RWPE1 (cell line): ENCODE measurements at regions not wholly inside any gene's neighbourhood (a gene's known extent, or its start where the extent isn't known, plus 50 kb on each side); places are given as distances from the start of the nearest gene placed in this dataset.

Experiments used
- CTCF ChIA-PET: fragments of 350-600 bp; sonication (Branson Sonifier 250); formaldehyde crosslinking; extraction: SDS; loops from one replicate; lab custom pipeline; 2021; lab: Yijun Ruan, JAX
- POLR2A ChIA-PET: fragments of 400-600 bp; formaldehyde crosslinking; extraction: SDS; loops from one replicate; lab custom pipeline; 2020; ENCODE audit warnings: antibody characterized with exemption; ENCODE audit not compliant: low non-redundant PET; lab: Yijun Ruan, JAX
- DNase-seq: peaks from one replicate; pipeline ENCODE4 v3.0.0; 2012; ENCODE audit warnings: low spot score
- H3K27ac ChIP-seq: fragments of 450-650 bp; 2 replicates; pipeline ENCODE4 v1.5.1; 2017
- TF ChIP-seq, protein P1 (sequence below): fragments of 450-650 bp; conservative IDR thresholded peaks from 2 replicates; pipeline ENCODE4 v1.5.1; 2017; ENCODE audit warnings: low read depth, mild to moderate bottlenecking

GRCh38 chrX:137297167-137297566 lies 263.4 kb upstream of the GPR101 start:
- no peak for DNase-seq
- ChIA-PET POLR2A (no interaction called here), CTCF (no interaction called here)
- TF ChIP-seq, protein P1, sequence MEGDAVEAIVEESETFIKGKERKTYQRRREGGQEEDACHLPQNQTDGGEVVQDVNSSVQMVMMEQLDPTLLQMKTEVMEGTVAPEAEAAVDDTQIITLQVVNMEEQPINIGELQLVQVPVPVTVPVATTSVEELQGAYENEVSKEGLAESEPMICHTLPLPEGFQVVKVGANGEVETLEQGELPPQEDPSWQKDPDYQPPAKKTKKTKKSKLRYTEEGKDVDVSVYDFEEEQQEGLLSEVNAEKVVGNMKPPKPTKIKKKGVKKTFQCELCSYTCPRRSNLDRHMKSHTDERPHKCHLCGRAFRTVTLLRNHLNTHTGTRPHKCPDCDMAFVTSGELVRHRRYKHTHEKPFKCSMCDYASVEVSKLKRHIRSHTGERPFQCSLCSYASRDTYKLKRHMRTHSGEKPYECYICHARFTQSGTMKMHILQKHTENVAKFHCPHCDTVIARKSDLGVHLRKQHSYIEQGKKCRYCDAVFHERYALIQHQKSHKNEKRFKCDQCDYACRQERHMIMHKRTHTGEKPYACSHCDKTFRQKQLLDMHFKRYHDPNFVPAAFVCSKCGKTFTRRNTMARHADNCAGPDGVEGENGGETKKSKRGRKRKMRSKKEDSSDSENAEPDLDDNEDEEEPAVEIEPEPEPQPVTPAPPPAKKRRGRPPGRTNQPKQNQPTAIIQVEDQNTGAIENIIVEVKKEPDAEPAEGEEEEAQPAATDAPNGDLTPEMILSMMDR: no peak
- H3K27ac ChIP-seq: no peak overlapping the region

DNA sequence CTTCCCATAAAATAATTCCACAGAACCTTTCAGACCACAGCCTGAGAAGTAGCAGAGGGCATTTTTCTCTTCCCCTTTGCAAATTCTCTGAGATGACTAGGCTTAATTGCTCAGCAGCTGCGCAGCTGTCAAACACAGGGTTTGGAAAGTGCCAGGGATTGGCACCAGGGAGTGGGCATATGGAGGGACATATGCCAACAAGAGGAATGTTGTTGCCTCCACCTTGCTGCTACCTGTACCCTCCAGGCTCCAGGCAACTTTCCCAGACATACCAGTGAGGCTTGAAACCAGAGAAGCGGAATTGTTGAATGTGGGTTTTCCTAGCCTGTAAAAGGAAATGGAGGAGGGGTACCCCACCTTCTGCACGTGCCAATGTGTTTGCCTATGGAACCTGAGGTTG lies 256.2 kb upstream of the GPR101 start:
- CTCF ChIA-PET: no interaction called here
- TF ChIP-seq, protein P1: no peak
- POLR2A ChIA-PET: no interaction called here
- no peak overlapping the region for H3K27ac ChIP-seq
- no peak for DNase-seq

- H3K27ac ChIP-seq: no peak overlapping the region
- POLR2A ChIA-PET: no interaction called here
- TF ChIP-seq, protein P1: no peak
- CTCF ChIA-PET: interaction anchor here (0.6 kb wide), 1 partner anchor 76 kb away, joined by 4 read pairs; no protein-coding TSS in a partner anchor
- DNase-seq: no peak
These were observed 253.4 kb upstream of the GPR101 start for GRCh38 chrX:137287191-137287590.

DNA sequence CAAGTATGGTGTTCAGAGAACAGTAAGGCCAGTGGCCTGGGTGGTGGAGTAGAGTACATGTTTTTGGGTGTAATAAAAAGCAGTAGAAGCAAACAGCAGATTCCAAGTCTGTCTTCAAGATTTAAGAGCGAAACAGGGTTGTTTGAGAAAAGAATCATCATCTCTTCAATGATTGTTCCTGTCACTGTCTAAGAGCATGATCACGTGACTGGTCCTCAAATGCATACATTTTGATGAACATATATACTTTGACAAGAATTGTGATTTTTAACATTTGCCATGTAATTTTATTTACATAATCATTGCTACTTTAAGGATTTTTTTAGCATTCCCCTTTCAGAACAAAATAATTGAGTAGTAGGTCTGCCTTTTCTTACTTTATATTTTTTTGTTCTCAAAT lies 252.6 kb upstream of the GPR101 start:
- ChIA-PET CTCF (no interaction called here), POLR2A (no interaction called here)
- no peak overlapping the region for H3K27ac ChIP-seq
- DNase-seq: no peak
- TF ChIP-seq, protein P1: no peak

- DNase-seq: no peak
- TF ChIP-seq, protein P1: no peak
- ChIA-PET POLR2A (no interaction called here), CTCF (no interaction called here)
- H3K27ac ChIP-seq: no peak overlapping the region
These were observed 245.0 kb upstream of the GPR101 start for GRCh38 chrX:137278825-137279224.

DNA sequence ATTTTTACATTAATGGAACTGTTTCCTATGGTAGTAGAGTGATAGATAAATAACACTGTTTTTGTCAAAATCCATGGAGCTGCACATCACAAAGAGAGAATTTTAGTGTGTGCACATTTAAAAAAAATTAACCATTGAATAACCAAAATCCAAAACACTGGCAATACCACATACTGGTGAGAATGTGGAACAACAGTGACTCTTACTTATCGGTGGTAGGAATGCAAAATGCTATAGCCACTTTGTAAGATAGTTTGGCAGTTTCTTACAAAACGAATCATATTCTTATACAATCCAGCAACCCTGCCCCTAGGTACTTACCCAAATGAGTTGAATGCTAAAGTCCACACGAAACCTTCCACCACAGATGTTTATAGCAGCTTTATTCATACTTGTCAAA lies 229.6 kb upstream of the GPR101 start:
- CTCF ChIA-PET: no interaction called here
- TF ChIP-seq, protein P1: no peak
- DNase-seq: no peak
- no peak overlapping the region for H3K27ac ChIP-seq
- POLR2A ChIA-PET: no interaction called here

DNA sequence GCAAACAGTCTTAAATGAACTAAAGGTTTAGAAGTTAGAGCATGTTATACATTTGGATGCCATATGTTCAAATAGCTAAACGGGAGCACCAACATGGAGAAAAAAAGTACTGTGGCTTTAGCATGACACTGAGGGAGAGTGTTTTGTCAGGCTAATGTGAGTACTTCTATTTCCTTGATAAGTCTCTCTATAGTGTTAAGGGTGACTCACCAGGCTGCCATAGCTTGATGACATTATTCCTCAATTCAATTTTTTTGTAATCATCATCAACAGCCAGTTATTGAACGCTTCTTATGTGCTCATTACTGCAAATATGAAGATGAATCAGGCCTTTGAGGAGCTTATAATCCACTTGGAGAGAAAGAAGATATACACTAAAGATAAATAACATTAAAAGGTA lies 211.4 kb upstream of the GPR101 start:
- ChIA-PET CTCF (no interaction called here), POLR2A (no interaction called here)
- TF ChIP-seq, protein P1: no peak
- no peak for DNase-seq
- H3K27ac ChIP-seq: no peak overlapping the region
